SK-N-SH treated with all-trans-retinoic acid at 6 μM for 48 hours (cell line): ENCODE measurements at regions not wholly inside any gene's neighbourhood (a gene's known extent, or its start where the extent isn't known, plus 50 kb on each side); places are given as distances from the start of the nearest gene placed in this dataset.

Experiments
- ATAC-seq: fragments of 200-7000 bp; cut with Tn5 transposase; 3 replicates; pipeline ENCODE4 v1.9.1; 2020; ENCODE audit warnings: mild to moderate bottlenecking, moderate library complexity
- ARNTL ChIP-seq: fragments of 450-650 bp; formaldehyde crosslinking; IDR thresholded peaks from 2 replicates; pipeline ENCODE4 v1.5.0; 2020; ENCODE audit warnings: low read depth, mild to moderate bottlenecking, moderate library complexity, borderline replicate concordance
- BACH2 ChIP-seq: fragments of 250-450 bp; sonication (Bioruptor Pico); IDR thresholded peaks from 2 replicates; pipeline ENCODE4 v1.9.0; 2021; ENCODE audit warnings: mild to moderate bottlenecking, borderline replicate concordance
- CSDC2 ChIP-seq: fragments of 250-450 bp; sonication (Bioruptor Pico); IDR thresholded peaks from 2 replicates; pipeline ENCODE4 v1.5.0; 2020; ENCODE audit warnings: mild to moderate bottlenecking, moderate library complexity
- GLIS3 ChIP-seq: fragments of 250-450 bp; sonication (Bioruptor Pico); IDR thresholded peaks from 2 replicates; pipeline ENCODE4 v1.5.0; 2020; ENCODE audit warnings: mild to moderate bottlenecking, moderate library complexity
- ISL1 ChIP-seq: fragments of 250-450 bp; sonication (Bioruptor Pico); IDR thresholded peaks from 2 replicates; pipeline ENCODE4 v2.1.2; 2022; ENCODE audit warnings: mild to moderate bottlenecking, moderate library complexity
- OSR1 ChIP-seq: fragments of 250-450 bp; sonication (Bioruptor Pico); IDR thresholded peaks from 2 replicates; pipeline ENCODE4 v1.8.0; 2022; ENCODE audit warnings: moderate library complexity, mild to moderate bottlenecking, inconsistent platforms
- POU6F1 ChIP-seq: fragments of 250-450 bp; sonication (Bioruptor Pico); IDR thresholded peaks from 2 replicates; pipeline ENCODE4 v1.8.0; 2021; ENCODE audit warnings: low read depth, mild to moderate bottlenecking, moderate library complexity, borderline replicate concordance
- RARB ChIP-seq: fragments of 250-450 bp; sonication (Bioruptor Pico); IDR thresholded peaks from 2 replicates; pipeline ENCODE4 v1.8.0; 2021; ENCODE audit warnings: mild to moderate bottlenecking, moderate library complexity
- SNAI2 ChIP-seq: fragments of 250-450 bp; sonication (Bioruptor Pico); IDR thresholded peaks from 2 replicates; pipeline ENCODE4 v1.5.0; 2020; ENCODE audit warnings: mild to moderate bottlenecking, moderate library complexity
- TCF4 ChIP-seq: fragments of 250-450 bp; sonication (Bioruptor Pico); IDR thresholded peaks from 2 replicates; pipeline ENCODE4 v1.8.0; 2021; ENCODE audit warnings: mild to moderate bottlenecking, moderate library complexity, borderline replicate concordance
- TOX ChIP-seq: fragments of 250-450 bp; sonication (Bioruptor Pico); IDR thresholded peaks from 2 replicates; pipeline ENCODE4 v1.8.0; 2021; ENCODE audit warnings: mild to moderate bottlenecking, moderate library complexity, borderline replicate concordance
- ZC3H10 ChIP-seq: fragments of 250-450 bp; sonication (Bioruptor Pico); IDR thresholded peaks from 2 replicates; pipeline ENCODE4 v1.5.1; 2021; ENCODE audit warnings: mild to moderate bottlenecking, moderate library complexity
- ZFP3 ChIP-seq: fragments of 250-450 bp; sonication (Bioruptor Pico); IDR thresholded peaks from 2 replicates; pipeline ENCODE4 v1.5.0; 2020; ENCODE audit warnings: mild to moderate bottlenecking, moderate library complexity
- ZNF565 ChIP-seq: fragments of 450-650 bp; formaldehyde crosslinking; conservative IDR thresholded peaks from 2 replicates; pipeline ENCODE4 v1.5.0; 2020; ENCODE audit warnings: low read depth, mild to moderate bottlenecking, moderate library complexity
- ZNF70 ChIP-seq: fragments of 450-650 bp; formaldehyde crosslinking; IDR thresholded peaks from 2 replicates; pipeline ENCODE4 v1.5.0; 2020; ENCODE audit warnings: mild to moderate bottlenecking, moderate library complexity
- ZNF8 ChIP-seq: fragments of 450-650 bp; formaldehyde crosslinking; IDR thresholded peaks from 2 replicates; pipeline ENCODE4 v1.5.0; 2020; ENCODE audit warnings: mild to moderate bottlenecking, moderate library complexity
- TF ChIP-seq, protein P1 (sequence below): fragments of 250-450 bp; sonication (Bioruptor Pico); IDR thresholded peaks from 2 replicates; pipeline ENCODE4 v1.8.0; 2020; ENCODE audit warnings: mild to moderate bottlenecking, moderate library complexity, borderline replicate concordance
- TF ChIP-seq, protein P2 (sequence below): fragments of 250-450 bp; sonication (Bioruptor Pico); IDR thresholded peaks from 2 replicates; pipeline ENCODE4 v1.5.0; 2020; ENCODE audit warnings: mild to moderate bottlenecking, moderate library complexity
- TF ChIP-seq, protein P3 (sequence below): fragments of 250-450 bp; sonication (Bioruptor Pico); IDR thresholded peaks from 2 replicates; pipeline ENCODE4 v1.5.1; 2020; ENCODE audit warnings: low read depth, mild to moderate bottlenecking, moderate library complexity
- TF ChIP-seq, protein P4 (sequence below): fragments of 250-450 bp; sonication (Bioruptor Pico); IDR thresholded peaks from 2 replicates; pipeline ENCODE4 v1.5.1; 2021; ENCODE audit warnings: mild to moderate bottlenecking, moderate library complexity

DNA sequence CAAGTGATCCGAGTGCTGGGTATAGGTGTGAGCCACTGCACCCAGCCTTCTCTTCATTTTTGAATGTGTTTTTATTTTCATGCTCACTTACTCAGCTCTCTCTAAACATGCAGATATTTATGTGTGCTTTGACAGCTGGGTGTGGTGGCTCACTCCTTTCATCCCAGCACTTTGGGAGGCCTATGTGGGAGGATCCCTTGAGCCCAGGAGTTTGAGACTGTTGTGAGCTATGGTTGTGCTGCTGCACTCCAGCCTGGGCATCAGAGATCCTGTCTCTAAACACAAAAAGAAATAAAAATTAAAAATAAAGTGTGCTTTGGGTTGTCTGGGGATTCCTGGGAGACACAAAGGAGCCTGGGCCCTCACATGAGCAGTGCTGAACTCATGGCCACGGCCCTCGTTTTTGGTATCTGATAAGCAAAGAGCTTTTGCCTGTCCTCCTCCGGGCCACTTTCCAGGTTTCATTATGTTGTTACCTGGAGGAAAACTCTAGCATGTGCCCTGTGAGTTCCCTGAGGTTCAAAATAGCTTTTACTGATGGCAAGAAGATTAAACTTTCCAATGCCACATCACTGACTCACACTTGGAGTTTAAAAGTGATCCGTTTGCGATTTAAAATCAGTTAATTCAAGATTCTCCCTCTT is 78.5 kb downstream of the CD164 start:
- no peak for ATAC-seq
- TF ChIP-seq ZC3H10 (CRISPR knock-in tag) (no peak), OSR1 (no peak), TOX (no peak), POU6F1 (CRISPR knock-in tag) (no peak), ISL1 (CRISPR knock-in tag) (no peak), GLIS3 (no peak), CSDC2 (CRISPR knock-in tag) (no peak), ZNF70 (CRISPR knock-in tag) (no peak), ZNF565 (CRISPR knock-in tag) (no peak), TCF4 (CRISPR knock-in tag) (no peak), ZNF8 (CRISPR knock-in tag) (no peak), RARB (no peak), BACH2 (CRISPR knock-in tag) (no peak)
- TF ChIP-seq, protein P1, sequence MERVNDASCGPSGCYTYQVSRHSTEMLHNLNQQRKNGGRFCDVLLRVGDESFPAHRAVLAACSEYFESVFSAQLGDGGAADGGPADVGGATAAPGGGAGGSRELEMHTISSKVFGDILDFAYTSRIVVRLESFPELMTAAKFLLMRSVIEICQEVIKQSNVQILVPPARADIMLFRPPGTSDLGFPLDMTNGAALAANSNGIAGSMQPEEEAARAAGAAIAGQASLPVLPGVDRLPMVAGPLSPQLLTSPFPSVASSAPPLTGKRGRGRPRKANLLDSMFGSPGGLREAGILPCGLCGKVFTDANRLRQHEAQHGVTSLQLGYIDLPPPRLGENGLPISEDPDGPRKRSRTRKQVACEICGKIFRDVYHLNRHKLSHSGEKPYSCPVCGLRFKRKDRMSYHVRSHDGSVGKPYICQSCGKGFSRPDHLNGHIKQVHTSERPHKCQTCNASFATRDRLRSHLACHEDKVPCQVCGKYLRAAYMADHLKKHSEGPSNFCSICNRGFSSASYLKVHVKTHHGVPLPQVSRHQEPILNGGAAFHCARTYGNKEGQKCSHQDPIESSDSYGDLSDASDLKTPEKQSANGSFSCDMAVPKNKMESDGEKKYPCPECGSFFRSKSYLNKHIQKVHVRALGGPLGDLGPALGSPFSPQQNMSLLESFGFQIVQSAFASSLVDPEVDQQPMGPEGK (CRISPR knock-in tag): no peak
- TF ChIP-seq, protein P2, sequence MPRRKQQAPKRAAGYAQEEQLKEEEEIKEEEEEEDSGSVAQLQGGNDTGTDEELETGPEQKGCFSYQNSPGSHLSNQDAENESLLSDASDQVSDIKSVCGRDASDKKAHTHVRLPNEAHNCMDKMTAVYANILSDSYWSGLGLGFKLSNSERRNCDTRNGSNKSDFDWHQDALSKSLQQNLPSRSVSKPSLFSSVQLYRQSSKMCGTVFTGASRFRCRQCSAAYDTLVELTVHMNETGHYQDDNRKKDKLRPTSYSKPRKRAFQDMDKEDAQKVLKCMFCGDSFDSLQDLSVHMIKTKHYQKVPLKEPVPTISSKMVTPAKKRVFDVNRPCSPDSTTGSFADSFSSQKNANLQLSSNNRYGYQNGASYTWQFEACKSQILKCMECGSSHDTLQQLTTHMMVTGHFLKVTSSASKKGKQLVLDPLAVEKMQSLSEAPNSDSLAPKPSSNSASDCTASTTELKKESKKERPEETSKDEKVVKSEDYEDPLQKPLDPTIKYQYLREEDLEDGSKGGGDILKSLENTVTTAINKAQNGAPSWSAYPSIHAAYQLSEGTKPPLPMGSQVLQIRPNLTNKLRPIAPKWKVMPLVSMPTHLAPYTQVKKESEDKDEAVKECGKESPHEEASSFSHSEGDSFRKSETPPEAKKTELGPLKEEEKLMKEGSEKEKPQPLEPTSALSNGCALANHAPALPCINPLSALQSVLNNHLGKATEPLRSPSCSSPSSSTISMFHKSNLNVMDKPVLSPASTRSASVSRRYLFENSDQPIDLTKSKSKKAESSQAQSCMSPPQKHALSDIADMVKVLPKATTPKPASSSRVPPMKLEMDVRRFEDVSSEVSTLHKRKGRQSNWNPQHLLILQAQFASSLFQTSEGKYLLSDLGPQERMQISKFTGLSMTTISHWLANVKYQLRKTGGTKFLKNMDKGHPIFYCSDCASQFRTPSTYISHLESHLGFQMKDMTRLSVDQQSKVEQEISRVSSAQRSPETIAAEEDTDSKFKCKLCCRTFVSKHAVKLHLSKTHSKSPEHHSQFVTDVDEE: no peak
- TF ChIP-seq, protein P3, sequence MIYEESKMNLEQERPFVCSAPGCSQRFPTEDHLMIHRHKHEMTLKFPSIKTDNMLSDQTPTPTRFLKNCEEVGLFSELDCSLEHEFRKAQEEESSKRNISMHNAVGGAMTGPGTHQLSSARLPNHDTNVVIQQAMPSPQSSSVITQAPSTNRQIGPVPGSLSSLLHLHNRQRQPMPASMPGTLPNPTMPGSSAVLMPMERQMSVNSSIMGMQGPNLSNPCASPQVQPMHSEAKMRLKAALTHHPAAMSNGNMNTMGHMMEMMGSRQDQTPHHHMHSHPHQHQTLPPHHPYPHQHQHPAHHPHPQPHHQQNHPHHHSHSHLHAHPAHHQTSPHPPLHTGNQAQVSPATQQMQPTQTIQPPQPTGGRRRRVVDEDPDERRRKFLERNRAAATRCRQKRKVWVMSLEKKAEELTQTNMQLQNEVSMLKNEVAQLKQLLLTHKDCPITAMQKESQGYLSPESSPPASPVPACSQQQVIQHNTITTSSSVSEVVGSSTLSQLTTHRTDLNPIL (CRISPR knock-in tag): no peak
- TF ChIP-seq, all 23 proteins: peak for 0

DNA sequence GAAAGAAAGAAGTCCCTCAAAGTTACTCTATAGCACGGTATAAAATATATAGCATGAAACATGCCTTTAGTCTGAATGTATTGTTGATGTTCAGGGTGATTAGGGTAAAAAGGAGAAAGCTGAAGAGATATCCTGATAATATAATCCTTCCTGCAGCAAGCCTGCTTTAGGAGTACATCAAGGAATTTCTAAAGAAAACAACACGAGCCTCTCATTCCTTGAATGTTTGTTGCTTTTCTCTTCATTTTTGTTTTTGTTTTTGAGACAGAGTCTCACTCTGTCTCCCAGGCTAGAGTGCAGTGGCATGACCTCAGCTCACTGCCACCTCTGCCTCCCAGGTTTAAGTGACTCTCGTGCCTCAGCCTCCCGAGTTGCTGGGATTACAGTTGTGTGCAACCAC is 79.1 kb downstream of the CD164 start:
- ATAC-seq: no peak
- no peak for TF ChIP-seq ZNF70 (CRISPR knock-in tag)
- no peak for TF ChIP-seq SNAI2 (CRISPR knock-in tag)
- TF ChIP-seq GLIS3: no peak
- TF ChIP-seq TCF4 (CRISPR knock-in tag): no peak
- TF ChIP-seq ZFP3 (CRISPR knock-in tag): no peak
- TF ChIP-seq, protein P4, sequence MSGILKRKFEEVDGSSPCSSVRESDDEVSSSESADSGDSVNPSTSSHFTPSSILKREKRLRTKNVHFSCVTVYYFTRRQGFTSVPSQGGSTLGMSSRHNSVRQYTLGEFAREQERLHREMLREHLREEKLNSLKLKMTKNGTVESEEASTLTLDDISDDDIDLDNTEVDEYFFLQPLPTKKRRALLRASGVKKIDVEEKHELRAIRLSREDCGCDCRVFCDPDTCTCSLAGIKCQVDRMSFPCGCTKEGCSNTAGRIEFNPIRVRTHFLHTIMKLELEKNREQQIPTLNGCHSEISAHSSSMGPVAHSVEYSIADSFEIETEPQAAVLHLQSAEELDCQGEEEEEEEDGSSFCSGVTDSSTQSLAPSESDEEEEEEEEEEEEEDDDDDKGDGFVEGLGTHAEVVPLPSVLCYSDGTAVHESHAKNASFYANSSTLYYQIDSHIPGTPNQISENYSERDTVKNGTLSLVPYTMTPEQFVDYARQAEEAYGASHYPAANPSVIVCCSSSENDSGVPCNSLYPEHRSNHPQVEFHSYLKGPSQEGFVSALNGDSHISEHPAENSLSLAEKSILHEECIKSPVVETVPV (CRISPR knock-in tag): no peak
- no peak for TF ChIP-seq OSR1
- no peak for TF ChIP-seq TOX
- TF ChIP-seq RARB: no peak
- no peak for TF ChIP-seq ARNTL (CRISPR knock-in tag)
- no peak for TF ChIP-seq ZC3H10 (CRISPR knock-in tag)

- ATAC-seq: no peak
- TF ChIP-seq POU6F1 (CRISPR knock-in tag) (no peak), TCF4 (CRISPR knock-in tag) (no peak), OSR1 (no peak), RARB (no peak)
Measured at GRCh38 chr6:109302176-109302575, 80.1 kb downstream of the CD164 start.
